Muscle layer of colon (tissue), 2 donors: ENCODE measurements at regions not wholly inside any gene's neighbourhood (a gene's known extent, or its start where the extent isn't known, plus 50 kb on each side); places are given as distances from the start of the nearest gene placed in this dataset.

Source experiments
- H3K27ac ChIP-seq: one replicate; pipeline ENCODE4 v1.7.0; 2013; ENCODE audit warnings: low read depth, mild to moderate bottlenecking, low read length, moderate library complexity
- H3K27me3 ChIP-seq, 2 donors: one replicate each; pipeline ENCODE4 v1.7.0; 2013; ENCODE audit warnings: low read length in 2 of 2, mild to moderate bottlenecking in 2 of 2; ENCODE audit not compliant: insufficient read depth in 2 of 2, control insufficient read depth in 1 of 2
- H3K36me3 ChIP-seq: one replicate; pipeline ENCODE4 v1.7.0; 2013; ENCODE audit warnings: mild to moderate bottlenecking, low read length; ENCODE audit not compliant: insufficient read depth
- H3K4me1 ChIP-seq: one replicate; pipeline ENCODE4 v1.7.0; 2013; ENCODE audit warnings: mild to moderate bottlenecking, low read length; ENCODE audit not compliant: insufficient read depth
- H3K4me3 ChIP-seq, 2 donors: one replicate each; pipeline ENCODE4 v1.7.0; 2013; ENCODE audit warnings: low read length in 2 of 2, low read depth in 1 of 2, mild to moderate bottlenecking in 1 of 2, moderate library complexity in 1 of 2
- H3K9ac ChIP-seq: one replicate; pipeline ENCODE4 v1.7.0; 2013; ENCODE audit warnings: low read length
- H3K9me3 ChIP-seq: one replicate; pipeline ENCODE4 v1.7.0; 2013; ENCODE audit warnings: mild to moderate bottlenecking, low read length
- donor health status: abdominal sarcoma.
- donor health status: Adenocarcinoma of cecum.

DNA sequence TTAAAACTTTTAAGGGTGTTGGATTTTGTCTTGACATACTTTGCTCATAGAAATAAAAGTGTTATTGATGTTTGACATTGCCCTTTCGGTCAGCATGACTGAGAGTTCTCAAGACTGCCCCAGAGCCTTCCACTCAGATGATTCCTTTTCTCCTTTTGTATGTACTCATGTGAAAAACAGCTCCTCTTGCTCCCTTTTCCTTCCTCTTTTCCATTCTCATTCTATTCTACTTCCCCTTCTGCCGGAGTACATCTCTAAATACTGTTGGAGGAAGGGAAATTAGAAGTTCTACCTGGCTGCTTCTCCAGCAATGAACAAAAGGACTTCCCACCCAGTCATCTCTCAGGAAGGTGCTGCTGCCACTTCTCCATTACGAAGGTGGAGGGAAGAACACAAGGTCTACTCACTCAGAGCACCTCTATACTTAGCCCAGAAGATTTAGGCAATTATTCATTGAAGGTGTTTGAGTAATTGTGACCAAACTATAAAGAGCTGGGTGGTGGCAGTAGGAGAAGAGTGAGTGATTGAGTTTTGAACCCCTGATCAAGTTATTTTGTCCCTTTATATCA lies 163.8 kb upstream of the MBNL1 start:
- Histone ChIP-seq H3K9me3 (no peaks in the 10 kb centered on the region), H3K4me1 (no peaks in the 10 kb centered on the region), H3K36me3 (no peaks in the 10 kb centered on the region), H3K27ac (no peak overlapping the region), H3K4me3 (no peak overlapping the region), H3K9ac (no peak overlapping the region), H3K27me3 (no peaks in the 10 kb centered on the region)

DNA sequence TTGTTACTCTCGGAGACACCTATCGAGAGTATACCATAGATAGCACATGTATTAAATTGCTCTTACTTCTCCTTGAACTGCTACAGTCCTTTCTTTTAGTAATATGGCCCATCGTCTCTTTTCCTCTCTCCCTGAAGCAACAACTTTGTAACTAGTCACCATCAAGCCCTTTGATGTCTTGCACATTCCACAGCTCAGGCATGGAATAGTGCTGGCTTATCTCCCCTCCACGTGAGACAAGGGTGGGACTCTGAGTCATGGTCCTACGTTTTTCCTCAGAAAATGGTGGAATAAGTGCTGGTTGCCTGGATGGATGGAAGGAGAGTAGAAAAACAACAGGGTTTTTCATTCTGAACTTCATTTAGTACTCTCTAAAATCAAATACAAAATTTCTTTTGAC lies 163.3 kb upstream of the MBNL1 start:
- H3K27me3 ChIP-seq: no peaks in the 10 kb centered on the region
- no peak overlapping the region for H3K4me3 ChIP-seq
- no peaks in the 10 kb centered on the region for H3K9me3 ChIP-seq
- no peak overlapping the region for H3K9ac ChIP-seq
- no peaks in the 10 kb centered on the region for H3K4me1 ChIP-seq
- no peaks in the 10 kb centered on the region for H3K36me3 ChIP-seq
- H3K27ac ChIP-seq: no peak overlapping the region

DNA sequence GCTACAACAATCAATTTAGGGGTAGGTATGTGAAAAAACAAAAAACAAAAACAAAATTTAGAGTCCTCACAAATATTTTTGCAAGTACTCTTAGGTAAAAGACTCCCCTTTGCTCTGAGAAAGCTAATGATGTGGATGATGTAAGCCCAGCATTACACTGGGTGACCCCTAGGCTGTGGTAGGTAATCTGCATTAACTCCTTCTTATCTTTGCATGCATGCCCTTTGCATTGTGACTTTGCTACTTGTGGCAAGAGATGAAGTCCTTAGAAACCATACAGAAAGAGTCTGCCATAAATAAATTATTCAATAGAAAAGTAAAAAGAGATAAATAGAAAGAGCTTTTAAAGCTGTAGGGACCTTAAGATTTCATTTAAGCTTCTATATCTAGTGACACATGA lies 159.7 kb upstream of the MBNL1 start:
- Histone ChIP-seq H3K36me3 (no peaks in the 10 kb centered on the region), H3K4me1 (no peaks in the 10 kb centered on the region), H3K9me3 (no peaks in the 10 kb centered on the region), H3K27ac (no peak overlapping the region), H3K4me3 (no peak overlapping the region), H3K9ac (no peak overlapping the region), H3K27me3 (no peaks in the 10 kb centered on the region)

DNA sequence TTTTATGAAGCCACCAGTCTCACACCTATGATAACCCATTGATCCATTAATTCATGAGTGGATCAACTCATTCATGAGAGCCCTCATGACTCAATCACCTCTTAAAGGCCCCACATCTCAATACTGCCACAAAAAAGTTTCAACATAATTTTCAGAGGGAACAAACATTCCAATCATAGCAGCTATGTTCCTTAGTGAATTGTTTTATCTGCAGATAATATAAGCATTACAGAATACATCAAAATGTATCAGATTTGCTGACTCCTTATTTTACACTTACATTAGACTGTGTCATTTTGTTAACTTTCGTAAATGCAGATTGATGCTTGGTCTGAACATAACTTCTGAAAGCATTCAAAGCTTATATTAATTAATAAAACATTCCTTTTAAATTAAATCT lies 155.3 kb upstream of the MBNL1 start:
- Histone ChIP-seq H3K9ac (no peak overlapping the region), H3K4me1 (no peaks in the 10 kb centered on the region), H3K27ac (no peak overlapping the region), H3K4me3 (no peak overlapping the region), H3K36me3 (no peaks in the 10 kb centered on the region), H3K9me3 (no peaks in the 10 kb centered on the region), H3K27me3 (no peaks in the 10 kb centered on the region)

DNA sequence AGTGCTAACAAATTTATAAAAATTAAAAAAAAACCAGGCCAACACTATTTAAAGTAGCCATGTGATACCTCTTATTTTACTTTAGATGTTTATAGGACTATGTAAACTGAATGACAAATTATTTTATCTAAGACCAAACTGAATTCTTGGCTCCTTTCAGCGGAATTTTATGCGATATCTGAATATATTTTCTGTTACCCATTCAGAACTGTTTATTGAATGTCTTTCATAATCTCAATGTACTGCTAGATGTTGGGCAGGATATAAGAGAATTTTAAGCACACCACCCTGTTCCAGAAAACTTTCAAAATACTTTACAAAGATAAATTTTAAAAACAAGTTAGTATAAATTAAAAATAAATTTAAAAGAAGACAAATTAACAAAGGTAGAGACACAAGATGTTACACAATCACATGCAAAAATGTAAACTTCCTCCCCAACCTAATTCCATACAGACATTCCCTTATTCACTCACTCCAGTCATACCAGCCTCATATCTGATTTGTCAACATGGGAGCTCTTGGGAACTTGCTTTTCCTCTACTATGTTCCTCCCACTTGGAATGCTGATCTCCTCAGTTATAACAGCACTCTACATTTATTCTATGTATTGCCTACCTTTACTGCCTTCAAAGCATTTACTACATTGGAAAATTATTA lies 154.6 kb upstream of the MBNL1 start:
- H3K9ac ChIP-seq: no peak overlapping the region
- no peaks in the 10 kb centered on the region for H3K4me1 ChIP-seq
- H3K27ac ChIP-seq: no peak overlapping the region
- H3K36me3 ChIP-seq: no peaks in the 10 kb centered on the region
- no peak overlapping the region for H3K4me3 ChIP-seq
- H3K27me3 ChIP-seq: no peaks in the 10 kb centered on the region
- H3K9me3 ChIP-seq: no peaks in the 10 kb centered on the region

DNA sequence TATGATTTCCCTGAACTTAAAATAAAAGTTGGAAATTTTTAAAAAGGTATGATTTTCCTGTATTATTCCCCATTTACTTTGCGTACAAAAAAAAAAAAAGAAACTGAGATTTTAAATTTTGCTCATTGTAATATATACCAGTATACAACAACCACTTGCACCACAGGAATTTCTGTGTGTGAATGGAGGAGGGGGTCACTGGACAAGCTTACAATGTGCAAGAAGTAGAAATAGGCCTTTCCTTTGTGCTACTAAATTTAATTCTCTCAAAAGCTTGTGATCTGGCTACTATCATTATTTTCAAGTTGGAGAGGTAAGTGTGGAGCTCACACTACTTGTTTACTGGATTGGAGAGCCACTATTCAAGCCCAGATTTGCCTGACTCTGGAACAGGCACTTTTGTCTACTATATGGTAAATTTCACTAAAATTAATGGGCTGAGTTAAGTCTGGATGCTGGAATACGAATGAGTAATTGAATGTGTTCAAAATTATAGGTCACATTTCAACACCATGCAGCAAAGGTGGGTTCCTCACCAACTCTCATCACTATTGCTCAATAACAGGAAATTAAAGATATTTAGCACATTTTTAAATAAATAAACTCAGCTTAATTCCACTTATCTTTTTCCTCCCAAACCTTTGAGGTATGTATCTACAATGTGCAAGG lies 148.0 kb upstream of the MBNL1 start:
- Histone ChIP-seq H3K4me3 (no peak overlapping the region), H3K9ac (no peak overlapping the region), H3K9me3 (no peaks in the 10 kb centered on the region), H3K36me3 (no peaks in the 10 kb centered on the region), H3K27me3 (no peaks in the 10 kb centered on the region), H3K27ac (peak overlapping the region; percentile 78), H3K4me1 (peaks cover 13% of the 10 kb centered on the region)

DNA sequence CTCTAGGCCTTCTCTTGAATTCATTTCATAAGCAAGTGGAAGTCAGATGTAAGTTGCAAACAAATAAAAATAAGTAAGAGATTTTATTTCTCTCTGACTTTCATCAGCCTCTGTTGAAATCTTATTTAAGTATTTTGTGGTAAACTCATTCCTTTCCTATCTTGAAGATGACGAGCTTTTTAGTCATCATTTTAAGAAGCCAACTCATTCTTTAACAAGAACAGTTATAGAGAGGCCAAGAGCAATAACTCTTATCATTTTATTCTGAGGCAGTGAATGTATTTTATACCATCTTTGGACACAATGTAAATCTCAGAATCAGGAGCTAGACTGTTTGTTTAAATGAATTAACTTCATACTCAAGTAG lies 147.5 kb upstream of the MBNL1 start:
- Histone ChIP-seq H3K4me3 (no peak overlapping the region), H3K9ac (no peak overlapping the region), H3K4me1 (peaks cover 18% of the 10 kb centered on the region), H3K9me3 (no peaks in the 10 kb centered on the region), H3K27me3 (no peaks in the 10 kb centered on the region), H3K27ac (peak overlapping the region; percentile 61), H3K36me3 (no peaks in the 10 kb centered on the region)

DNA sequence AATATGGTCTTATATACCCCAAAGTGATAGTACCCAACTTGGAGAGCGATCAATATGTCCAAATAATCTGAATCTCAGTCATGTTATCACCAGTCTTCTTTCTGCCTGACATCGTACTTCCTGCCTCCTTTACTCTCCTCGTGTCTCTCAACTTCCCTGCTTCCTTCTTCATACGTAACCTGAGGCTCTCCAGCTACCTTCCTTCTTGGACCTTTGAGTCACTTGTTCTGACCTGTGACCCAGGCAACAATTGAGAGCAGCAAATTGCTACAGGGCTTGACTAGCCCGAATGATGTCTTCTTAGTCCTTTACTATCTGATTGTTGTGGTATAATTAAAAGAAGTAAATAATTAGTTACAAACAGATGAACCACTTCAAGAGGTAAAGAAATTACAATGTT lies 145.9 kb upstream of the MBNL1 start:
- H3K9me3 ChIP-seq: no peaks in the 10 kb centered on the region
- peaks cover 21% of the 10 kb centered on the region for H3K4me1 ChIP-seq
- no peak overlapping the region for H3K27ac ChIP-seq
- no peak overlapping the region for H3K4me3 ChIP-seq
- H3K27me3 ChIP-seq: no peaks in the 10 kb centered on the region
- no peak overlapping the region for H3K9ac ChIP-seq
- H3K36me3 ChIP-seq: no peaks in the 10 kb centered on the region

DNA sequence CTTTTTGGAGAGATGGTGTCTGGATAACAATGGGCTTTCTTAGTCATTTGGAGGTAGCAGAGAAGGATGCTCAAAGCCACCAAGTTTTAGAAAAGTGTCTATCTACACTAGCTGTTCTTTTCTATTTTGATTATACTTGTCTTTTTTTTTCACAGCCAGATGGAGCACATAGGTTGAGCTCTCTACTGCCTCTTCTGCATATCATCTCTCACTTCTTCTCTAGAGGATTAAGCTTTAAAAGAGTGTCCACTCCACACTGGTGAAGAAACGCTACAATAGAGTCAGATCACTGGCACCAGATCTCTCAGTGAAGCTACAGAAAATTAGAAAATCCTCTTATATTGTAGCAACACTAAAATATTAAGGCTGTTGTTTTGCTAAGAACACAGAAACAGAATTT lies 145.3 kb upstream of the MBNL1 start:
- H3K4me1 ChIP-seq: peaks cover 21% of the 10 kb centered on the region
- H3K9me3 ChIP-seq: no peaks in the 10 kb centered on the region
- H3K27ac ChIP-seq: no peak overlapping the region
- no peaks in the 10 kb centered on the region for H3K36me3 ChIP-seq
- H3K4me3 ChIP-seq: no peak overlapping the region
- no peak overlapping the region for H3K9ac ChIP-seq
- H3K27me3 ChIP-seq: no peaks in the 10 kb centered on the region

DNA sequence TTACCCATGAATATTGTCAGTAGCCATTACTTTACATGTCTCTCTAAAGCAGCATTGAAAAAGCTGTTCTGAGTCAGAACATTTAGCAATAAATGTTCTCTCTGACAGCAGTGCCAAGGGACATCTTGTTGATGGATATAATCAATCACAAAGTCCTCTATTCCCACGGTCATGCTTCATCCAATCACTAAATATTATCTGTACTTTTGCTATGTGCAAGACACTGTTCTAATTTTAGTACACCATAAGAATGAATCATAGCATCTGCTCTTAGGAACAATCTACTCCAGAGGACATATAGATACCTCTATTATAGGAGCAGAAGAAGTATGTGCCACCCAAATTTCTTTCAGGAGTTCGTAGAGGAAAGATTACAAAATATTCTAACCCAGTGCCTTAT lies 142.5 kb upstream of the MBNL1 start:
- H3K36me3 ChIP-seq: no peaks in the 10 kb centered on the region
- H3K9ac ChIP-seq: no peak overlapping the region
- H3K9me3 ChIP-seq: no peaks in the 10 kb centered on the region
- no peak overlapping the region for H3K4me3 ChIP-seq
- H3K27me3 ChIP-seq: no peaks in the 10 kb centered on the region
- H3K4me1 ChIP-seq: peaks cover 12% of the 10 kb centered on the region
- H3K27ac ChIP-seq: no peak overlapping the region

DNA sequence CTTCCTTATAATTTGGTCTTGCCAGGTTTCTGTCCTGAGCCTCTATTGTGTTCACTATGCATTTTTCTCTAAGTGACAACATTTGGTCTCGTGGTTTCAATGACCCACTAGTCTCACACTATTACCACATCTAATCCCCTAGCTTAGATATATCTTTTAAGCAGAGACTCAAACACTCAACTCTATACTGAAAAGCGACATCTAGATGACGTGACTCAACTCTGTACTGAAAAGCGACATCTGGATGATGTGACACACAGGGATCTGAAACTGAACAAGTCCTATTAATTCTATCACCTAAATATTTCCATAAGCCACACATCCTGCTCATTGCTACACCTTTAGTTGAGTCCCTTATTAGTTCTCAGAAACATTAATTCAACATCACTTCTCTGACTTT lies 141.7 kb upstream of the MBNL1 start:
- no peaks in the 10 kb centered on the region for H3K27me3 ChIP-seq
- no peak overlapping the region for H3K27ac ChIP-seq
- no peaks in the 10 kb centered on the region for H3K36me3 ChIP-seq
- H3K4me3 ChIP-seq: no peak overlapping the region
- no peak overlapping the region for H3K9ac ChIP-seq
- H3K4me1 ChIP-seq: peaks cover 8% of the 10 kb centered on the region
- no peaks in the 10 kb centered on the region for H3K9me3 ChIP-seq

DNA sequence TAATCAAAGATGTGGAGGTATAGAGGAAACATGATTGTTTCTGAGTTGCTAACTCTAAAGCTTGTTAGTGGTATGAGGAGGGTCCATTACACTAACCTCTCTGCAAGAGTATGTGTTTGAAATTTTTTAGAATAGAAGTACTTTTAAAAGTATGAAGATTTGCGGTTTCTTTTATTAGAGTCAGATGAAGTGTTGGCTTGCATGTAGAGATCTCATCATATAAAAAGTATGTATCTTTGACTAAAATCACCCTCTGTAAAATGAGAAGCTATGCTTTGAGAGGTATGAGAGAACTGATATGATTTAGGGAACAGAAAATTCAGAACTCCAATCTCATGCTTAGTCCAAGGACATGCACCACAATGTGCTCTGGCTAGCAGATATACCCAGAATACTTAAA lies 140.4 kb upstream of the MBNL1 start:
- Histone ChIP-seq H3K4me1 (peaks cover 8% of the 10 kb centered on the region), H3K4me3 (no peak overlapping the region), H3K9me3 (no peaks in the 10 kb centered on the region), H3K27me3 (no peaks in the 10 kb centered on the region), H3K27ac (no peak overlapping the region), H3K9ac (no peak overlapping the region), H3K36me3 (no peaks in the 10 kb centered on the region)
